ENCODE measurements at regions not wholly inside any gene's neighbourhood (a gene's known extent, or its start where the extent isn't known, plus 50 kb on each side); places are given as distances from the start of the nearest gene placed in this dataset.
"Not testable (repeated sequence)": the region's sequence is repeated elsewhere in the genome, so short reads cannot be mapped to it uniquely, and the experiment has no call there.

DNA sequence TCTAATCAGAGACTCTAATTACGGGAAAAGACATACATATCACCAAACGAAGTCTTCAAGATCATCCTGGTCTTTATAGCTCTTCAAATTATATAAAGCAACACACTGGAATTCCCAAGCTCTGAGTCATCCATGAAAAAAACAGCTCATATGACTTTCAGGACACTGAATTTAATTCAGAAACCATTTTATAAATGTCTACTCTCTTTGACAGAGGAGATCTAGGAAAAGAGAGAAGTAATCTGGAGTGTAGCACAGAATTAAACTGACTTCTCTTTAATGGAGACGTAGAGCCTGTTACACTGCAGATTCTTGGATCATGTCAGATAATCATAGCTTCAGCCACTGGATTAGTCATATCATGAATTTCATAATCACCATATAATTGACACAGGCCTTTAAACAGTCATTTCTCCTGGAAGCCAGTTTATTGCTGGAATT is 86.8 kb upstream of the WSB1 start:
- H3K27me3 Mint-ChIP-seq: no peaks in the 10 kb centered on the region
- no peak overlapping the region for H3K4me3 Mint-ChIP-seq
- no peaks in the 10 kb centered on the region for H3K36me3 Mint-ChIP-seq
- no peaks in the 10 kb centered on the region for H3K9me3 Mint-ChIP-seq
- no peak for DNase-seq (ENCODE audit: extremely low spot score, unreplicated experiment)
- no peak overlapping the region for H3K27ac Mint-ChIP-seq
- TF ChIP-seq, protein P1, sequence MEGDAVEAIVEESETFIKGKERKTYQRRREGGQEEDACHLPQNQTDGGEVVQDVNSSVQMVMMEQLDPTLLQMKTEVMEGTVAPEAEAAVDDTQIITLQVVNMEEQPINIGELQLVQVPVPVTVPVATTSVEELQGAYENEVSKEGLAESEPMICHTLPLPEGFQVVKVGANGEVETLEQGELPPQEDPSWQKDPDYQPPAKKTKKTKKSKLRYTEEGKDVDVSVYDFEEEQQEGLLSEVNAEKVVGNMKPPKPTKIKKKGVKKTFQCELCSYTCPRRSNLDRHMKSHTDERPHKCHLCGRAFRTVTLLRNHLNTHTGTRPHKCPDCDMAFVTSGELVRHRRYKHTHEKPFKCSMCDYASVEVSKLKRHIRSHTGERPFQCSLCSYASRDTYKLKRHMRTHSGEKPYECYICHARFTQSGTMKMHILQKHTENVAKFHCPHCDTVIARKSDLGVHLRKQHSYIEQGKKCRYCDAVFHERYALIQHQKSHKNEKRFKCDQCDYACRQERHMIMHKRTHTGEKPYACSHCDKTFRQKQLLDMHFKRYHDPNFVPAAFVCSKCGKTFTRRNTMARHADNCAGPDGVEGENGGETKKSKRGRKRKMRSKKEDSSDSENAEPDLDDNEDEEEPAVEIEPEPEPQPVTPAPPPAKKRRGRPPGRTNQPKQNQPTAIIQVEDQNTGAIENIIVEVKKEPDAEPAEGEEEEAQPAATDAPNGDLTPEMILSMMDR (conservative IDR thresholded peaks at IDR 0.05): no peak
- H3K4me1 Mint-ChIP-seq (ENCODE audit: unreplicated experiment): no peaks in the 10 kb centered on the region

DNA sequence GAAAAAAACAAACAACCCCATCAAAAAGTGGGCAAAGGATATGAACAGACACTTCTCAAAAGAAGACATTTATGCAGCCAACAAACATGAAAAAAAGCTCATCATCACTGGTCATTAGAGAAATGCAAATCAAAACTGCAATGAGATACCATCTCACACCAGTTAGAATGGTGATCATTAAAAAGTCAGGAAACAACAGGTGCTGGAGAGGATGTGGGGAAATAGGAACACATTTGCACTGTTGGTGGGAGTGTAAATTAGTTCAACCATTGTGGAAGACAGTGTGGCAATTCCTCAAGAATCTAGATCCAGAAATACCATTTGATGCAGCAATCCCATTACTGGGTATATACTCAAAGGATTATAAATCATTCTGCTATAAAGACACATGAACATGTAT is 85.5 kb upstream of the WSB1 start:
- not testable (repeated sequence) for H3K4me3 Mint-ChIP-seq, H3K27ac Mint-ChIP-seq

DNA sequence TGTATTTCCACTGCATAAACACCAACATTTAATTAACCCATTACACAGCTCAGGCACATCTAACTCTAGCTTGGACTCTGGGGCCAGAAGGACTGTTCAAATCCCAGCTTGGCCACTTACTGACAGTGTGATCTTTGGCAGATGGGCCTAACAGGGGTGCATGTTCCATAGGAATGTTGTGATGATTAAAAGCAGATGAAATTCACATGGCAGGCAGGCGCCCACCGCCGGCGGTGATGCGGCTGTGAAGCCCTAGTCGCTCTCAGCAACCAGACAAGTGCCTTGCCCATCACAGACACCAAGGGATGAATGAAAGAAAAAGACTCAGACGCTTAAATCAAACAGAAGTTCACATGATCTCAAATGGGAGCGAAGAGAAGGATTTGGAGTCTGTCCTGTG is 84.6 kb upstream of the WSB1 start:
- H3K4me3 Mint-ChIP-seq: no peak overlapping the region
- H3K27ac Mint-ChIP-seq: no peak overlapping the region
- no peaks in the 10 kb centered on the region for H3K36me3 Mint-ChIP-seq
- TF ChIP-seq, protein P1 (conservative IDR thresholded peaks at IDR 0.05): no peak
- H3K27me3 Mint-ChIP-seq: no peaks in the 10 kb centered on the region
- peaks cover 7% of the 10 kb centered on the region for H3K9me3 Mint-ChIP-seq
- no peak for DNase-seq (ENCODE audit: extremely low spot score, unreplicated experiment)
- H3K4me1 Mint-ChIP-seq (ENCODE audit: unreplicated experiment): no peaks in the 10 kb centered on the region

More for the DNA sequence above, 85.5 kb upstream of the WSB1 start:
- not testable (repeated sequence) for H3K36me3 Mint-ChIP-seq; H3K27me3 Mint-ChIP-seq; DNase-seq (ENCODE audit: extremely low spot score, unreplicated experiment); H3K4me1 Mint-ChIP-seq (ENCODE audit: unreplicated experiment); H3K9me3 Mint-ChIP-seq

DNA sequence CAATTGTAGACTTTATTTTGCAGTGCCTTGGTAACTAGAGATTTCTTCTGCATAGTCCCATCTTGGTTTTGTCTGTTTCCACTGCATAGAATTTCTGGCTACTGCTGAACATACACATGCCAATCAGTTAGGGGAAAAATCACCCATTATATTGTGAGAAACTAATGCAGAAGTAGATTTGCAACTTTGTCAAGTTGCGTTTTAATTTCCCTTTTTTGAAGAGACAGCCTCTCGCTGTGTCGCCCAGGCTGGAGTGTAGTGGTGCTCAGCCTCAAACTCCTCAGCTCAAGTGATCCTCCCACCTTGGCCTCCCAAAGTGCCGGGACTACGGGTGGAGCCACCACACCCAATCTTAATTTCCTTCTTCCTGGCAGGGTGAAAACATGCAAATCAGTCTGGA is 83.1 kb upstream of the WSB1 start:
- H3K27me3 Mint-ChIP-seq; H3K27ac Mint-ChIP-seq; DNase-seq (ENCODE audit: extremely low spot score, unreplicated experiment); H3K4me3 Mint-ChIP-seq; H3K36me3 Mint-ChIP-seq; H3K4me1 Mint-ChIP-seq (ENCODE audit: unreplicated experiment): not testable (repeated sequence)
- H3K9me3 Mint-ChIP-seq: peaks cover 15% of the 10 kb centered on the region

DNA sequence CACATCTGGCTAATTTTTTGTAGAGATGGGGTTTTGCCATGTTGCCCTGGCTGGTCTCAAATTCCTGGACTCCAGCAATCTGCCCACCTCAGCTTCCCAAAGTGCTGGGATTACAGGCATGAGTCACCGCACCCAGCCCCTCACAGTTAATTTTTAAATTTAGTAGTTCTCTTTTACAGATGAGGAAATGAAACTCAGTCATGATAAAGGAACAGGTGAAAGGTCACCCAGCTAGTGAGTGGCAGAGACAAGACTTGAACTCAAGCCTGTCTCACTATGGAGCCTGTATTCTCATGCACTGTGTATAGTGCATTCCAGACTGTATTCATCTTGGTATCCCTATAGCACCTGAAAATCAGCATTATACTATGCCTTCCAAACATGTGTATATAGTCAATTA is 77.1 kb upstream of the WSB1 start:
- no peak overlapping the region for H3K27ac Mint-ChIP-seq
- TF ChIP-seq, protein P1 (conservative IDR thresholded peaks at IDR 0.05): no peak
- H3K9me3 Mint-ChIP-seq: peaks cover 19% of the 10 kb centered on the region
- no peak overlapping the region for H3K4me3 Mint-ChIP-seq
- no peak for DNase-seq (ENCODE audit: extremely low spot score, unreplicated experiment)
- H3K36me3 Mint-ChIP-seq: no peaks in the 10 kb centered on the region
- H3K27me3 Mint-ChIP-seq: no peaks in the 10 kb centered on the region
- H3K4me1 Mint-ChIP-seq (ENCODE audit: unreplicated experiment): no peaks in the 10 kb centered on the region

DNA sequence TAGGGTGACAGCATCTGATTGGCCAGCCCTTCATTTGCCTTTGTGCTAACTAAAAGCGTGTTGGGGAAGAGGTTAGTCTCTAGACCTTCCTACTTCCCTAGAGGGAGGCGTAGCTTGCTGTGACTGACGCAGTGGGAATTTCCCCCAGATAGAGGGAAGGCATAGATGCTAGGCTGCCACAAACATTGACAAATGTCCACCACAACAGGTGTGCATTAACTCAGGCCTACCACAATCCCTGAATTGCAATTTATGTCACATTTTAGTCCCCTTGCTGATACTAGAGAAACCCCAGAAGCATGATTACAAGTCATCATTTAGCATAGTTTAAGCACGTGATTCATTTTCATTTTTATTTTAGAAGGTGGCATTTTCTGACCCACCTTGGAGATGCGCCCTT is 76.3 kb upstream of the WSB1 start:
- Mint-ChIP-seq H3K27ac (no peak overlapping the region), H3K9me3 (peaks cover 19% of the 10 kb centered on the region), H3K36me3 (no peaks in the 10 kb centered on the region), H3K4me1 (ENCODE audit: unreplicated experiment) (no peaks in the 10 kb centered on the region), H3K4me3 (no peak overlapping the region), H3K27me3 (no peaks in the 10 kb centered on the region)
- no peak for DNase-seq (ENCODE audit: extremely low spot score, unreplicated experiment)
- TF ChIP-seq, protein P1 (conservative IDR thresholded peaks at IDR 0.05): no peak

DNA sequence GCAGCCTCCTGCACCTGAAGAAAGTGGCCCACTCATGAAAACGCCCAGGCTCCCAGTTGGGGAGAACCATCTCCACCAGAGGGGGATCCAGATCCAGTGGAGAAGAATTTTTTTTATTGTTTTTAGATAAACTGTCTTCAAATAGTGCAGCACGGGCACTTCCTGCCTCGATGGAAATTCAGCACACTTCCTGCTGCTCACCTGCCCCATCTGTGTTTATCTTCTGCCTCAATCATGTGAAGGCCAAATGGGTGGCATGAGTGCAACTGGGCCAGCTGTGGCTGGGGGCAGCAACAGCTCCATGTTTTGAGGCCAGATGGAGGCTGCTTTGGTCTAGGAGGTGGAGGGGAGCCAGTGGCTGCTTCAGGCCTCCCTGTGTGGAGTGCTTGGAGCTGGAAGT is 75.9 kb upstream of the WSB1 start:
- TF ChIP-seq, protein P1 (conservative IDR thresholded peaks at IDR 0.05): no peak
- no peak overlapping the region for H3K4me3 Mint-ChIP-seq

More for the DNA sequence above, 75.9 kb upstream of the WSB1 start:
- DNase-seq (ENCODE audit: extremely low spot score, unreplicated experiment): no peak
- Mint-ChIP-seq H3K36me3 (no peaks in the 10 kb centered on the region), H3K4me1 (ENCODE audit: unreplicated experiment) (no peaks in the 10 kb centered on the region), H3K9me3 (peaks cover 19% of the 10 kb centered on the region), H3K27me3 (no peaks in the 10 kb centered on the region), H3K27ac (no peak overlapping the region)

All from type B pancreatic cell (in vitro differentiated cells).